SK-MEL-5 (cell line): ENCODE measurements at regions not wholly inside any gene's neighbourhood (a gene's known extent, or its start where the extent isn't known, plus 50 kb on each side); places are given as distances from the start of the nearest gene placed in this dataset.

Experiments used
- DNase-seq: peaks from one replicate; pipeline ENCODE4 v3.0.0-alpha.2; 2016; ENCODE audit warnings: low read depth, low spot score
- in situ Hi-C: cut with HindIII; loops from 2 replicates; pipeline ENCODE4 v1.10.0; 2016; ENCODE audit warnings: low sequenced_read_pairs, high pct_unique_total_duplicates, low pct_unique_long_range_greater_than_20kb

DNA sequence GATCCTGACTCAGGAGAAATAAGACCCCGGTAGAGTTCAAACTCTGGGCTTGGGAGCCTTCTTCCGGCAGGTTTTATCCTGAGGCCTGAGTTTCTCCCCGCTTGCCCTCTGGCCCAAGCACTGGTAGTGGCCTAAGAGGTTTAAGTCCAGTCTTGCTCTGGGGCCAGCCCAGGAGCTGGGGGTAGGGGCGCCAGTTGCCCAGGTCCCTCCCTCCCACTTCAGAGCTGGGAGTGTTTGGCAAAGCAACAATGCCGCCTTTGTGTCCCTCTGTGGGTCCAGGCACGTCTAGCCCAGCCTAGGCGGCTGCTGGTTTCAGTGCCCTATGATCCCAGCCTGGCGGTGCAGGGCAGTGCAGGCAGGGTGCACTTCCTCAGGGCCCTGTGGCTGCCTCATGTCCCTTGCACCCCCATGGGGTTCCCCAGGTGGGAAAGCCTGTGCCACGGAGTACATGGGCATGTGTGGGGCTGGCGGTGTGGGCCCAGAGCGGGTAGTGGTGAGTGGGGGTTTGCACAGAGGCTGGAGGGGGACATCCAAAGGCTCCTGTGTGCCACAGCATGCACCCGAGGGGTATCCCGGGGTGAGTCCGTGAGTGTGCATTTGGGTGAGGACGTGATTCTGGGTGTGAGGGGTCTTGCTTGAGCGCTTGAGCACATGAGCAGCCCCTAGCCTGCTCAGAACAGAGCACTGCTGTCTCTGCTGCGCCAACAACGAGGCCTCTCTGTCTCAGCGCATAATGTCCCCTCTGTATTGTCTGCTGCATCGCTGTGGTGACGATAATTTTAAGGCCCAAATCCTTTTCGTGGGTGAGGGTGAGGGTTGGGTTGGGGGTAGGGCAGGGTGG is 61.7 kb upstream of the PSD2 start:
- in situ Hi-C loops: no loop called here
- peak; percentile 96 for DNase-seq

DNA sequence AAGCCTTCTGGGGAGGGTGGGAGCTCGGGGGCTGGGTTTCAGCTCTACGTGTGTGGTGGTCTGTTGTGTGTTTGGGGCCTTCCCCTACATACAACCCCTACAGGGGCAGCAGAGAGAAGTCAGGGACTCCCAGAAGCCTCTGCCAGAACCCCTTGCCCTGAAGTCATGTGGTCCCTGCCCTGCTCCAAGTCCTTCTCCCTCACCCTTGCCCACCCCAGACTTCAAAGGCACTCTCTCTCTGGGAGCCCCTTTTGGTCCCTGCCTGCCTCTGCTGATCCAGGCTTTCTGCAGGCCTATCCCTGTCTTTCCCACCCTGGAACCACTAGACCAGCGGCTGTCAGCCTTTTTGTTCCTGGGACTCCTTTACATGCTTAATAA is 61.1 kb upstream of the PSD2 start:
- in situ Hi-C loops: no loop called here
- no peak for DNase-seq

DNA sequence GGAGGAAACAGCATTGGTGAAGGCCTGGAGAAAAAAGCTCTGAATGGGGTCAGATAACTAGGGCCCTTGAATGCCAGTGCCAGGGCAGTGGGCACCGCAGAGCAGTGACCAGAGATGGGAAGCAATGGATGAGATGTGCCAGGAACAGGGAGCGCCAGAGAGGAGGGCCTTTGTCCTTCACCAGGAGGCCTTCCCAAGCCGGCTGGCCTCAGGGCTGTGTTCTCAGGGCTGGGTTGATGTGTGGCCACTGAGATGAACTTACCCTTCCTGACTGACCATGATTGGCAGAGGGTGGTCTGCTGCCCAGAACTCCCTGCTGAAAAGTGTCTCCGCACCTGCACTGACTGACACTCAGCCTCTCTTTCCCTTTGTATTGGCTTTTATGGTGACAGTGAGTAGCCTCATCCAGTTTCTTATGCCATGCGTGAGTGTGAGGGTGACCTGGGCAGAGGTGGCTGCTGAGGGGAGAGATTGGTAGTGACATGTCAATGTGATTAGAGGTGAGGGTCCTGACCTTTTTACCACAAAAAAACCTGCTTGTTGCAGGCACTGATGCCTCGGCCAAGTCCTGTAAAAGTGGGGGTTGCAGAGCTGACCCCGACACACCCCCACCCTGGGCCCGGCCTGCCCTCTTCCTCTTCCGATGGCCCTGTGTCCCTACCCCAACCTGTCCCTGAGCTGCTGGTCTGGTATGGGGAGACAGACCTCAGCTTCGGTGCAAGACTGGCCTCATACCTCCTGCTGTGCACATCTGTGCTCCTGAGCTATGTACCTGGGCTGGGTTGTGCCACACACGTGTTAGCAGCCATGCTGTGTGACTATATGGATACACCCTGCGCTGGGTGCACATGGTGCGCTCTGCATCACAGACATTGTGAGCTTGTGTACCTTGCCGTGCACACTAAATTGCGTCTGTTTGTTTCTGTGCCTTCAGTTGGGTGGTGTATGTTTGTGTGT is 57.1 kb upstream of the PSD2 start:
- DNase-seq: no peak
- in situ Hi-C loops: no loop called here

DNA sequence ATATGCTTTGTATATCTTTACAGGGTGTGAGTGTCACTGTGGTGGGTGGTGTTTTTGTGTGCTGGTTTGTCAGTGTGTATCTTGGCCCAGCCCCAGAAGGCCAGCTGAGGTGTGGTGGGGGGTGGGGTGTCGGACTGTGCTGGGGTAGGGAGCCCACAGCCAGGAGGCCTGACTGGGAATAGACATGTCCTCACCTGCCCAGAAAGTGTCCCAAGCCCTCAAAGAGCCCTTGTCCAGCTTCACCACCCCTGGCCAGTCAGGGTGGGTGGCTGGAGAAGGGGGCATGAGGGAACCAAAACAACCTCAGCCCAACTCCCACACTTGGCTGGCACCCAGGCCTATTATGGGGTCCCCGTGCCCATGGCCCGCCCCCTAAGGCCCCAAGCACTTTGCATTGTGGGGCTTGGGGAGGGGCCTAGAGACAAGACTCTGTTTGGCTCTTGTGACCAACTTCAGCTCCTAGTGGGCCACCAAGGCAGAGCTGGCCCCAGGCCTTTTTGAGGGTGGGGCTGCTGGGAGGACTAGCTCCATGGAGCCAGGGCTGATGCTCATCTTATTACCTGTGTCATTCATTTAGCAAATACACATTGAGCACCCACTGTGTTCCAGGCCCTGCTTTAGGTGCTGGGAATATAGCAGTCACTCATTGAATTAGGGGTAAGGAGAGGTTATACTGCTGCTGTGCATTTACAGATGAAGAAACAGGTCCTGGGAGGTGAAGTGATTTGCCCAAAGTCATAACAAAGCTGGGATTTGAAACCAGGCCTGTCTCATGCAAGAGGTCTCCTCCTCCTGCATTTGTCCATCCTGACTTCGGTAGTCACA is 56.2 kb upstream of the PSD2 start:
- in situ Hi-C loops: no loop called here
- DNase-seq: no peak

DNA sequence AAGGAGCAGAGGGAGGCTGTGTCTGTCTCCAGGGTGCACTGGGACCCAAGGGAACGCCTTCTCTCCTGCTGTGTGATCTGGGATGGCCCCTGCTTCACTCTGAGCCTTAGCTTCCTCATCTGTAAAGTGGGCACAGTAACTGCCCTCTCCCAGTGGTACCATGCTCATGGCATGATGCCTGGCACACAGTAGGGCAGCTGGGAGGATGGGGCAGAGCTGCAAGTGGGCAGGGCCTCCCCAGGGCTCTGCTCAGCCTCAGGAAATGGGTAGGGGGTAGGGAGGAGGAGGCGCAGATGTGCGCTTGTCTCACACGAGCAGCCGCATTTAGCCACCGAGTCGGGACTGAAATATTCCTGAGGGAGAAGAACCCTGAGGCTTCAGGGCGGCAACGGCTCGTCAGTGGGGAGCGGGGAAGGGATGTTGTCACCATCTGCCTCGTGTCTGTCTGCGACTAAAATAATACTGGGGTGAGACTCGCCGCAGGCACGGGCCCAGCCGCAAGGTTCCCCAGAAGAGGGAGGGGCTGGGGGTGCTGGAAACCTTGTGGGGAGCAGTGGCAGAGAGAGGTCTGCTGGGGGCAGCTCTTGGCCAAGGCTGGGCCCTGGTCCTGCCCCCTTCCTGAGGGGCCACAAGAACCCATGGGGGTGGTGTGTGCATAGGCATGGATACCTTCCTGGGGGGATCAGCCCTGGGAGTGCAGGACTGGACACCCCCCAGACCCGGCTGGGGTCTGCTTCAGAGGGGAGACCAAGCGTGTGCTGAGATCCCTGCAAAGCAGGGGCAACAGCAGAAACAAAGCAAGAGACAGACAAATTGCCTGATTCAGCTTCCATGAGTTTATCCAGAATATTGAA is 55.2 kb upstream of the PSD2 start:
- in situ Hi-C loops: no loop called here
- no peak for DNase-seq

DNA sequence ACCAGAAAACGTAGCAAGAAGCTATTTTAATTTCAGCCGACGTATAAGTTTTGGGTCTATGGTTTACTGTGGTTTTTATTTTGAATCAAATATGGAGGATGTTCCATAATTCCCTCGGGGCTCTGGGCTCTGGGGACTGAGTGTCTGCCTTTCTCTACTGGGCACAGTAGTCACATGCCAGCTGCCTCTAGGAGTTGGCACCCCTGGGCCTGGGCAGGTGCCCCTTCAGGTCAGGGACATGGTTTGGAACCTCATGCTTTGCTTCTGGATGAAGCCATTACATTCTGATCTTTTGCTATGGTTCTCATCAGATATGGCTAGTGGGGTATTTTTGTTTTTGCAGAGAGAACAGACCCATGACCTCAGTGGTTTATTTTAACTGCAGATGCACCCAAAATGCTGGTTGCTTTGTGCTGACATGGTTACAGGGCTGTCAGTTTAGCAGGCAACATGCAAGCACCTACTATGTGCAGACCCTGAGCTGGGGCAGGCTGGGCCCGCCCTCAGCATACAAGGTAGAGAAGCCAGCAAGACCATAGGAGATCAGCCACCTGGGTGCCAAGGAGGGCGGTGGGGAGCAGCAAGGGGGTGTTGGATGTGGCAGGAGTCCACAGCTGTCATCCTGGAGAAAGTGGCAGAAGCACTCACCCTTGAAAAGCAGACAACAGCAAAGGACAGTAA is 54.5 kb upstream of the PSD2 start:
- in situ Hi-C loops: no loop called here
- DNase-seq: no peak

DNA sequence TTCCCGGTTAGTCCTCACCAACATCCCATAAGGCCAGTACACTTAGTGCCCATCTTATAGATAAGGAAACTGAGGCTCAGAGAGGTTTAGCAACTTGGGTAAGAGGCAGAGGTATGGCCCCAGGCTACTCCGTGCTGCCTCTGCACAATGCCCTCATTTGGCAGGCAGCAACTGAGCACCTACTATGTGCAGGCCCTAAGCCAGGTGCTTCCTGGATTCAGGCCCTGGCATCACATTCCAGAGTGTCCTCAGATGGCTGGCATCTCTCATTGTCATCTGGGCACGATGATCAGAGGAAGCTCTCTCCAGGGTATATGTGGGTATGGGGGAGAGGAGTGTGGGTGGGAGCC is 53.8 kb upstream of the PSD2 start:
- in situ Hi-C loops: no loop called here
- DNase-seq: no peak

DNA sequence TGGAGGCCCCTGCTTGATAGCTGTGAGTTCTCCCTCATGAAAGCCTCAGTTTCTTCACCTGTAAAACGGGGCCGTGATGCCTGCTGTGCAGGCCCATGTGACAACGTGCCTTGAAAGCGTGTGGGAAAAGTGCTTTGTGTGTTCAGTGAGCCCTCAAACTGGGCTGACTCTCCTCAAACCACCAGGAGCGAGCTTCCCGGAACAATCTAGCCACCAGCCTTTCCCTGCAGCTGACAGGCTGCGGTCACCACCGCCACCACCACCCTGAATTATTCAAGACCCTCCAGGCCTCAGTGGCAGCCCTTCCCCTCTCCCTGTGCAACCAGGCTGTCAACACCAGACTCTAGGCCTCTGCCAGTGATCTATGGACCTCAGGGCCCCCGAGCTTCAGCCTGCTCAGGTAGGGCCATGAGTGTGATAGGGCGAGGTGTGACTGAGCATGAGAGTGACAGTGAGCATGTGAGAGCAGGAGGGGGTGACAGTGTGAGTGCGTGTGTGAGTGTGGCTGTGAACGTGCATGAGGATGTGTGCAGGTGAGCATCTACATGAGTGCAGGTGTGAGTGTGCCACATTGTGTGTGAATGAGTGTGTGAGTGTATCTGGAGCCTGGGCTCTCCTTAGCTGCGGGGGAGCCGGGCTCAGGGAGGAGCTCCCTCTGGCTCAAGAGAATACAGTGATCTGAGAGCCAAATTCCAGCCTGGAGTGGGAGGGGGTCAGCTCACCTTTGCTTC is 53.3 kb upstream of the PSD2 start:
- no peak for DNase-seq
- in situ Hi-C loops: no loop called here

DNA sequence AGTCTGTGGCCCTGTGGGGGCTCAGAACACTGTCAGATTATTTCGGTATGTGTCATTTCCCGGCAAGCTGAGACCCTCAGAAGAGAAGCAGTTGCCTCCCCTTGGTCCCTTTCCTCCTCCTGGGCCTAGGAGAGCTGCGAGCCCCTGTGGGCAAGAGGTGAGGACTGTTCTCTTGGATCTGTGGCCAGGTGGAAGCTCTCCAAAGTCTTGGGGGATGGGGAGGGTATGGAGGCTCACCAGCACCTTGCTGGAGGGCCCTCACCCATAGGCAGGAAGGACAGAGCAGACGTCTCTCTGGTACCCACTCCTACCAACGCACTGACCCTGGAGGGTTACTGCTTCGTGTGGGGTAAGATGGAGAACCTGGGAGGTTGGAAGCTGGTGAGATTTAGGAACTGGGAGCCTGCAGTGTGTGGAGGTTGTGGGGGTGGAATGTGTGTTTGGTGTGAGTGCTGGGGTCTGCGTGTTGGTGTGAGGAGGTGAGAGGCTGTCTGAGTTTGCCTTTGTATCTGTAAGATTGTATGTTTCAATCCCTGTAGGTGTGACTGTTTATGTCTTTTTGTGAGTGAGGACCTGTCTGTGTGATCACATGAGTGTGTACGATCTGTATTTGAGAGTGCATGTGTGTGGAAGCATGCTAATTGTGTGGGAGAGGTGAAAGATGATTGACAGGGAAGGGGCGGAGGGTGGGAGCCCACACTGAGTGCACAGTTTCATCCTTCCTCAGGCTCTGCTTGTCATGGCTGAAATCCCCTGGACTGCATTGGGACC is 52.4 kb upstream of the PSD2 start:
- in situ Hi-C loops: no loop called here
- DNase-seq: no peak

DNA sequence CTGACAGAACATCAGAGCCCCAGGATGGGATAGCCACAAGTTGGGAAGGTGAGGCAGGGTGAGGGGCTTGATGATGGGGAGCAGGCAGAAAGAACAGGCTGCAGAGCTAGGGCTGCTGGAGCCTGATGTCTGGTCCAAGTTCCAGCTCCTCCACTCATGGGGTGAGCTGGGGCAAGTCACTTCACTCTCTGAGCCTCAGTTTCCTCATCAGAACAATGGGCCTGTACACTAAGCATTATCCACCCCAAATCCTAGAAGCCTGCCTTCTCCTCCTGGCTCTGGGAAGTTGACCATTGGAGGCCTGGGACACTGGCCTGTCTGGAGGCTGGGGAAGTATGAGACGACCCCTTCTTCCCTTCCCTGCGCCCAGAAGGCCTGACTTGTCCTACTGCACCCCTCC is 51.8 kb upstream of the PSD2 start:
- in situ Hi-C loops: no loop called here
- no peak for DNase-seq

DNA sequence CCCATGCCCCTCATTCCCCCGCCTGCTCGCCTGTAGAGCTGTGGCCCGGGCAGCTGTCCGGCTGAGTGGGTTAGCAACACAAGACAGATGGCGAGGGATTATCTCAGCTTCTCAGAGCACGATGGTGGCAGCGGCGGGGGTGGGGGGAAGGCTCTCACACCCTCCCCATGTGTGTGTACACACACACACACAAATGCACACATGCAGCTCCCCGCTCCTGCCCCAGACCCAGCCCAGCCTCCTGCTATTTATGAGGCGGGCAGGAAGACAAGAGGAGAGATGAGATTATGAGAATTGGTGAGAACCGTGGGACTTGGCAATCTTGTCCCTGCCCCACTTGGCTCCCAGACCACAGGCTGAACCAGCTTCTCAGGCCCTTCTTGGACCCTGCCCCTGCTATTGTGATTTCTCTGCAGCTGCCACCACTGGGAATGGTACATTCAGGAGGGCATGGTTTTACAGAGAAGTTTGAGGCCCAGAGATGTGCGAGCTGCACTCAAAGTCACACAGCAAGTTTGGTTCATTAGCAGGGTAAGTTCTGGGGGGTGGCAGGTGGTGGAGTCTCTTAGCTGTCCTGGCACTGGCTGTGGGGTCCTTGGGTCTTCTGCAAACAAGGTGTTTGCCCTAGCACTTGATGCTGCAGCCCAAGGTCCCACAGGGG is 51.0 kb upstream of the PSD2 start:
- DNase-seq: no peak
- in situ Hi-C loops: no loop called here

DNA sequence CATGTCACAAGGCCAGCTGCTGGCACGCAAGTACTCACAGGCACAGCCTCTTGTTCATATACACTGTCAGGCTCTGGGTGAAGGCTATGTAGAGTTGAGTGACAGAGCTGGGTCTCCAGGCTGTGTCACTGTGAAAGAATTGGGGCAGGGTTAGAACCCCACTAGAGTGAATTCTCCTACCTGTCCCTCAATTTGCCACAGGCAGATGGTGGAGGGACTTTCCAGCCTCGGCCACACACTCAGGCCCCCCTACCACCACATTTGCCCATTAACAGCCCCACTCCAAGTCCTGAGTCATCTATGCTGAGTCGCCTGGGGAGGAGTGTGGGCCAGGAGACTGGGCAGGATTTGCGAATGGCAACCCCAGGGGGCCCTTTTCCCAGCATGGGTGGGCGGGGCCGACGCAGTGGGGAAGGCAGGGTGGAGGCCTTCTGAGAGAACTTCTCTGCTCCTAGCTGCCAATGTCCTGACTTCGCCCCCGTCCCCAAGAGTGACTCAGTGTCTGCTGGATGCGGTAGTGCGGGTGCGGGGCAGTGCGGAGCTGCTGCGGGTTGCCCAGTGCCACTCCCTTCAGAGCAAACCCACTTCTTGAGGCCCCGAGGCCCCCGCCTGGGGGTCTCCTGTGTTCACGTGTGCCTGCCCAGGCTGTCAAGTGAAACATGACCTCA is 50.3 kb upstream of the PSD2 start:
- no peak for DNase-seq
- in situ Hi-C loops: no loop called here

DNA sequence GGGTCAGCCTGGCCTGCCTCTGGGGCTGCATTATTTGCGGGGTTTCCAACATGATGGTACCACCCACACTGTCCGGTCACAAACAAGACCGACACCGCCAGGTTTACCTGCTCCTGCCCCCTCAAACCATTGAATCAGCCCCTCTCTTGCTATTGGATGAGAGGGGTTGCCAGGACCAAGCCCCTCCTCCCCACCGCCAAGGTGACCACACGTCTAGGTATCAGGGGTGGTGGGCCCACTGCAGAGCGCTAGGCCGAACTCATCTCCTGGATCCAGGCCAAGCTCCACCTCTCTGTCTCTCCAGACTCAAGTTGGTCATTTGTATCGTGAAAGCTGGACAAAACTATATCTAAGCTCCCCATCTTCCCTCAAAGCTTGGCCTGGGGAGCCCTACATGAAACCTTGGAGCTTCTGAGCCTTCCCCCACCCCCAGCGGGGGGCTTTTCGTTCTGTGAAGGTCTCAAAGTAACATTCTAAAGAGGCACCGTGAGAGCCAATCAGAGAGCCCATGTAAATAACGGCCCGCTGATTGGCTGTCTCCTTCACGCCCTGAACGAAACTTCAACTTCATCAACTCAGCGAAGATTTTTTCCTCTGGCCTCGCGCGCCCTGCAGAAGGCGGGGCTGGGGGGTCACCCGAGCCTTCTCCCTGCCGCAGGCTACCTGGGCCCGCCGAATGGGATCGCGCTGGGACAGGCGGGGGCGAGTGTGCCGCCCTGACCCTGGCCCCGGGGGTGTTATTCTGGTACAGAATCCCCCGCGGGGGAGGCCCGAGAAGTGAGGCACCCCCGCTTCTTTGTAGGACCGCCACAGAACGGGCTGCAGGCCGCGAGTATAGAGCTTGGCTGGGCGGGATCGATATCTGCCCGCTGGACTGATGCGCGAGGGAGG is 49.6 kb upstream of the PSD2 start:
- in situ Hi-C loops: no loop called here
- no peak for DNase-seq
